ENCODE measurements at regions not wholly inside any gene's neighbourhood (a gene's known extent, or its start where the extent isn't known, plus 50 kb on each side); places are given as distances from the start of the nearest gene placed in this dataset.
"Not testable (repeated sequence)": the region's sequence is repeated elsewhere in the genome, so short reads cannot be mapped to it uniquely, and the experiment has no call there.

GRCh38 chr16:52386694-52387093, 160.2 kb downstream of the TOX3 start:
- no peak for DNase-seq (ENCODE audit: low read depth in 2 of 2)

DNA sequence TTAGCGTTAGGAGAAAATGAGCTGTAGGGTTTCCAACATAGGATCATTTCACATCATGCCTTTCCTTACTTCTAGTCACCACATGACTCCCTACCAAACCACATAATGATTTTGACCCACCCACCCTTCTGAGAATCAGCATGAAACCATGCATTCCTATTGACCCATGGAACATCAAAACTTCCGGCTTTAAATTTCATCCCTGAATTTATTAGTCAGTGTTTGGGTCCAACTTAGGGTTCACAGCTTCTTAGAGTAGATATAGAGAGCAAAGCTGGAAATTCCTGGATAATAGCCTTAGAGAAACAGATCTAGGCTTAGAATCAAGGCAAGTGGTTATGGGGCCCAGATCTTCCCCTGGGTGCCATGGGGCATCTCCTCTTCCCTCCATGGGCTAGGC, 162.6 kb downstream of the TOX3 start:
- no peak for DNase-seq (ENCODE audit: low read depth in 2 of 2)

- no peak for DNase-seq (ENCODE audit: low read depth in 2 of 2)
Observed at GRCh38 chr16:52383640-52384292, 163.2 kb downstream of the TOX3 start.

- DNase-seq (ENCODE audit: low read depth in 2 of 2), result no peak
Observed at GRCh38 chr16:52383119-52383518, 163.8 kb downstream of the TOX3 start.

DNA sequence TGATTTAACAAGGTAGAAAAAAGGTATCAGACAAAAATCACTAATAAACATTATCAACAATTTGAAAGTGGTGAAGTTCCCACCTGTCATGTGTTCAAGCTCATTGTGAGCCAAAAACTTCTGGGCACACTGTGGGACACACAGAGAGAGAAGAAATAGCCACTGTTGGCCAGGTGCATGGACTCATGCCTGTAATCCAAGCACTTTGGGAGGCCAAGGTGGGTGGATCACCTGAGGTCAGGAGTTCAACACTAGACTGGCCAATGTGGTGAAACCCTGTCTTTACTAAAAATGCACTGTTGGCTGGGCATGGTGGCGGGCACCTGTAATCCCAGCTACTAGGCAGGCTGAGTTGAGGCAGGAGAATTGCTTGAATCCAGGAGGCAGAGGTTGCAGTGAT, 167.4 kb downstream of the TOX3 start:
- no peak for DNase-seq (ENCODE audit: low read depth in 2 of 2)

GRCh38 chr16:52376676-52377280, 170.2 kb downstream of the TOX3 start:
- no peak for DNase-seq (ENCODE audit: low read depth in 2 of 2)

GRCh38 chr16:52372313-52372712, 174.6 kb downstream of the TOX3 start:
- no peak for DNase-seq (ENCODE audit: low read depth in 2 of 2)

DNA sequence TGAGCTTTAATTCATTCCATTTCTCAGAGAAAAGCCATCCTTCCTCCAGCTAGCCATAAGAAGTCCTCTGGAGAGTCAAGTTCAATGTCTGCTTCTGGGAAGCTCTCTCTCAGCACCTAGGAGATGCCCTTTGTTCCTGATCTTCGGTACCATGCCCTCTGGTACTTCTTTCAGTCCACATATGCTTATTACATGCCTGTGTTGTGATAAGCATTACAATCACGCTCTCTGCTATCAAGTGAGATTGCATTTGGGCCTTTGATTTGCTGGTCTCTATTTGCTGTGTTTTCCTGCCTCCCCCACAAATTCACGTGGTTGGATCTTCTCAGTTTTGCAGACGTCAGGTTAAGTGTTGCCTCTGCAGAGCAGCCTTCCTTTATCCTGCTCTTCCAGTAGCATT, 178.1 kb downstream of the TOX3 start:
- no peak for DNase-seq (ENCODE audit: low read depth in 2 of 2)

DNA sequence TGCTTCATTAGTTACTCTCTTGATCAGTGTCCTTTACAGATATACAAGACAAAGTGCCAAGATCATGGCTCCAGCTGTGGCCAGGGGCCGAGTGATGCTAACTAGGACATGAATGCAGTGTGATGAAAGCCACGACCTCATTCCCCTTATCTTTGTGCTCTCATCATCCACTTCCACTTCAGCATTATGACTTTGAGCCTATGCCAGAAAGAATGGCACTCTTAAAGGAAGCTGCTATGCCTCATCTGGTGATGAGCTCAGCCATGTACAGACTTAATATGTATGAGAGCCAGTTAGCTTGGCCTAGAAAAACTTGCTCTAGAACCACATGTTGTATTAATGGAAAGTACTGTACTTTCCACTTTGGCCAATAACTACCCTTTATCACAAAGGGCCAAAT, 179.1 kb downstream of the TOX3 start:
- no peak for DNase-seq (ENCODE audit: low read depth in 2 of 2)

DNA sequence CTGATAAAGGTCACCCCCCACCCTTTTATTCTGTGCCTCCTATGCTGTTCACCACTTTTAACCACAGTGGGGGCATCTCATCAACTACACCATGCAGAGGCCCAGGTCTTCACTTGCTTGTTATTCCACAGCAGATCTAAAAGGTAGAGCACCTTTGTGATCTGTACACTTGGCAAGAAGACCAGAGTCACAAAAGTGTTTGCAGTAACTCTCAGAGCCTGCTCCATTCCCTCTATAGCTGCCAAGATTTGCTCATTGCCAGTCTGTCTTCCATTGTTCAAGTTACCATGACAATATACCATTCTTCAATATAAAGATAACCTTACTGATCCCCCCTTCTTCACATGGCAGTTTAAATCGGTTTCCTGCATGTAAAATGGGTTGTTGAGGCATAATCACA, 180.0 kb downstream of the TOX3 start:
- DNase-seq (ENCODE audit: low read depth in 2 of 2), result no peak

DNA sequence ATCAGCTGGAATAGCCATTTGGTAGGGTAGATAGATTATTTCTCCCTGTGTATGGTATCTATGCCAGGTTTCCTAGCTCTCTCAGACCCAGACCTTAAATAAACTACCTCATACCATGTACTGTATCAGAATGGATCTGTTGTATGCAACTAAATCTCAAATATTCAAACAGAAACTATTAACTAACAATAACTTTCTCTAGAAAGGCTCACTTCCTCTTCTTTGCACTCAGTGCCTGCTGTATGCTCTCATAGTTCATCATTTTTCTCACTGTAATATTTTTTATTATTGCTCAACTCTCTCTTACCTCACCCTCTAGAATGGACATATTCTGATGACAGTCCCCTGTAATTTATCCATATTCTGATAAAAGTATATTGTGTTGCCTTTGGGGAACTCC, 182.4 kb downstream of the TOX3 start:
- no peak for DNase-seq (ENCODE audit: low read depth in 2 of 2)

DNA sequence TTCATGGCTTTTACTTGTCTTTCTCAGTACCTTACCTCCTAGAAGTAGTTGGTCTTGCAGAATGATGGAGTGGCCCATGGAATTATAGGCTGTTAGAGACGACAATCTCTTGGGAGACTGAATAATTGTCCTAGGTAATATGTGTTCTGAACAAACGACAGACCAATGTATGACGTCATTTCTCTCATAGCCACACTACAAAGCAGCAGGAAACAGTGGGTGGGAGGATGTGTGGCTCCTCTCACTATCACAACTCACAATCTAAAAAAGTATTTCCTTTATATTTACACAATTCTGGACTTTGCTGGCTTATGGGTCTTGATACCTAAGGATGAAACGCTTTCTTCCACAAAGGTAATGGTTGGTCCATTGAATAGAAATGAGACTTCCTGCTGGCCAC, 183.9 kb downstream of the TOX3 start:
- no peak for DNase-seq (ENCODE audit: low read depth in 2 of 2)

DNA sequence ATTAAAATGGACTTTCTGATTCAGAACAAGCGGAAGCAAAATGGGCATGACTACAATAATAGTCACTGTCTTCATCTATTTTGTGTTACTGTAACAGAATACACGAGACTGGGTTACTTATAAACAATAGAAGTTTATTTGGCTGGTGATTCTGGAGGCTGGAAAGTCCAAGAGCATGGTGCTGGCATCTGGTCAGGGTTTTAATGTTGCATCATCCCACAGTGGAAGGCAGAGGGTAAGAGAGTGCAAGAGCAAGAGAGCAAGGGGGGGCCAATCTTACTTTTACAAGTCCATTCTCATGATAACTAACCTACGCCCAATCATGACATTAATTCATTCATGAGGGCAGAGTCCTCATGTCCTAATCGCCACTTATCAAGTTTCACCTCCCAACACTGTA, 189.2 kb downstream of the TOX3 start:
- no peak for DNase-seq (ENCODE audit: low read depth in 2 of 2)

- no peak for DNase-seq (ENCODE audit: low read depth in 2 of 2)
Observed at GRCh38 chr16:52353249-52353648, 193.7 kb downstream of the TOX3 start.

GRCh38 chr16:52351451-52351850, 195.5 kb downstream of the TOX3 start:
- DNase-seq (ENCODE audit: low read depth in 2 of 2), result no peak

DNA sequence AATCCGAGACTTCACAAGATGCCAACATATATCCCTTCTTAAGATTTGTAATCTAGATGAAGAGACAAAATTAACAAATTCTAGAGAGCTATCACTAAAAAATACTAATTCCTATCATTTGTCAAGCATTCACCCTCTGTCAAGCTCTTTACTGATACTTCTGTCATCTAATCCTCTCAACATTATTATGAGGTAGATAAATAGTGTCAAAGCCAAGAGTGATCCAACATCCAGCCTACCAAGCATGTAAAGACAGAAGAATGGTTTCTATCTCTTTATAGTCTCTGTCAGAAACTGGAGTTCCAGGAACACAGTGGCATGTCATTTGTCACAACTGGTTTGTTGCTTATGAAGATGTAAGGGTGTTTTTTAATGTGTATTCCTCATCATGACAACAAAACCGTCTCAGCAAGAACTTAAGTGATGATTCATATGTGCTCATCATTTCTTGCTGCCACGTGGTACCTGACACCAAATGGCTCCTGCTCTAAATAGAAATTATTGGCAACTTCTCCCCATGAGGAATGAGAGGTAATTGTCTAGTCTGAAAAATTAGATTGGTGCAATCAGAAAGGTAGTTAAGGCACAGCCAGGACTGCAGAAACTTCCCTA, 196.8 kb downstream of the TOX3 start:
- no peak for DNase-seq (ENCODE audit: low read depth in 2 of 2)

DNA sequence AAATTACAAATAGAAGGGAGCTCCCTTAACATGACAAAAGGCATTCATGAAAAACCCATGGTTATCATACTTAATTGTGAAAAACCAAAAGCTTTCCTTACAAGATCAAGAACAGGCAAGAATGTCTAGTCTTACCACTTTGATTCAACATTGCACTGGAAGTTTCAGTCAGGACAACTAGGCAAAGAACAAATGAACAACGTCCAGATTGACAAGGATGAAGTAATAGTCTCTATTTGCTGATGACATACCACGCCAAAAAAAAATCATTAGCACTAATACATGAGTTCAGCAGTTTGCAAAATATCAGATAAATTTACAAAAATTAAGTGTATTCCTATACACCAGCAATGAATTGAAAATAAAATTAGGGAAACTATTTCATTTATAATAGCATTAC, 200.2 kb downstream of the TOX3 start:
- no peak for DNase-seq (ENCODE audit: low read depth in 2 of 2)

DNA sequence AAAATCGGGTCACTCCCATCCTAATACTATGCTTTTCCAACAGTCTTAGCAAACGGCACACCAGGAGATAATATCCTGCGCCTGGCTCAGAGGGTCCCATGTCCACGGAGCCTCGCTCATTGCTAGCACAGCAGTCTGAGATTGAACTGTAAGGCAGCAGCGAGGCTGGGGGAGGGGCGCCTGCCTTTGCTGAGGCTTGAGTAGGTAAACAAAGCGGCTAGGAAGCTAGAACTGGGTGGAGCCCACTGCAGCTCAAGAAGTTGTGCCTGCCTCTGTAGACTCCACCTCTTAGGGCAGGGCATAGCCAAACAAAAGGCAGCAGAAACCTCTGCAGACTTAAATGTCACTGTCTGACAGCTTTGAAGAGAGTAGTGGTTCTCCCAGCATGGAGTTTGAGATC, 213.3 kb downstream of the TOX3 start:
- DNase-seq (ENCODE audit: low read depth in 2 of 2), result not testable (repeated sequence)

DNA sequence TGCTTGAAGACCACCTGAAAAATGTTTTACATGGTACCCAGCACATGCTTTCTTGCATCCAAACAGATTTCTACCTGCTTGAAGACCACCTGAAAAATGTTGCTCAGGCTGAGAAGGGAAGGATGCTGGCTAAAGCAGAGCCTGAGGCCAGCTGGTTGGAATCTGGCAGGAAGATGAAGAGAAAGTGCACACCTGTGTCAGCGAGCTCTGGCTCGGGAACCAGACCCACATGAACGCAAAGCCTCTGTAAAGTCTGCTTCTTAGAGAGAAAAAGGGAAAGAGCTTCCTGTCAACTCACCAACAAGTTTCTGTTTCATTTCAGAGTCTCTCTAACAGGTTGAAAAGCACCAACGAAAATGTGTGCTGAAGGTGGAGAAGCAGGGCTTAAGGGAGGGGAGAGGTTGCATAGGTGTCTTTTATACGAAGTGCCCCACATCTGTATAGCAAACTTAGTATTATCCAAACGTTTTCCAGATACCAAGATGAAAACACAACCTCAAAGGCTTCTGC, 226.0 kb downstream of the TOX3 start:
- no peak for DNase-seq (ENCODE audit: low read depth in 2 of 2)

GRCh38 chr16:52318302-52319009, 228.5 kb downstream of the TOX3 start:
- DNase-seq (ENCODE audit: low read depth in 2 of 2), result no peak

- DNase-seq (ENCODE audit: low read depth in 2 of 2), result no peak
Observed at GRCh38 chr16:52316241-52316640, 230.7 kb downstream of the TOX3 start.

DNA sequence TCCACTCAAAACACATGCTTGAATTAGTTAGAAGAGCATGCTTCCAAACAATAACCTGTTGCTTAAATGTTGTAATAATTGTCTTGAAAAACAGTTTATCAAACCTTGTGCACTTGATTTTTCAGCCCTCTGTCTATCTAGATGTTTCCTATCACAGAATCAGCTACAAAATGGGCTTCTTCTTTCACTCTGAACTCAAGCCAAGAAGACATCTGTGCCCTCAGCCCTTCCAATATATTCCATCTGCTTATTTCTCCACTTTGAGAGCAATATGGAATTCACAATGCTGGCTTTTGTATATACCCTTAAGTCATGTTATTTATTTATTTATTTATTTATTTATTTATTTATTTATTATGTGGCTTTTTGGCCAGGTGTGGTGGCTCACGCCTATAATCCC, 234.2 kb downstream of the TOX3 start:
- no peak for DNase-seq (ENCODE audit: low read depth in 2 of 2)
